ENCODE measurements at regions not wholly inside any gene's neighbourhood (a gene's known extent, or its start where the extent isn't known, plus 50 kb on each side); places are given as distances from the start of the nearest gene placed in this dataset.

GRCh38 chr12:118827047-118827446 lies 154.3 kb upstream of the SRRM4 start:
- TF ChIP-seq CTCF (IDR thresholded peaks at IDR 0.05) (no peak), POLR2AphosphoS5 (IDR thresholded peaks at IDR 0.05) (no peak), POLR2A (IDR thresholded peaks at IDR 0.05) (no peak), EP300 (IDR thresholded peaks at IDR 0.05; ENCODE audit: low read depth) (no peak)
